H9 (cell line): ENCODE measurements at regions not wholly inside any gene's neighbourhood (a gene's known extent, or its start where the extent isn't known, plus 50 kb on each side); places are given as distances from the start of the nearest gene placed in this dataset.
"Not testable (repeated sequence)": the region's sequence is repeated elsewhere in the genome, so short reads cannot be mapped to it uniquely, and the experiment has no call there.

ENCODE experiments used
- DNase-seq: peaks from one replicate; pipeline ENCODE4 v3.0.0-alpha.2; 2017
- H2AFZ ChIP-seq: one replicate; pipeline ENCODE4 v1.6.1; 2013; ENCODE audit warnings: mild to moderate bottlenecking, low read length, control low read depth, moderate library complexity
- H2AK5ac ChIP-seq: 2 replicates; pipeline ENCODE4 v1.6.1; 2013; ENCODE audit warnings: low read length, control low read depth, mixed read lengths; ENCODE audit not compliant: insufficient read length
- H2BK120ac ChIP-seq: one replicate; pipeline ENCODE4 v1.6.1; 2013; ENCODE audit warnings: low read depth, mild to moderate bottlenecking, low read length, control low read depth, inconsistent platforms; ENCODE audit not compliant: poor library complexity, severe bottlenecking
- H2BK12ac ChIP-seq: 2 replicates; pipeline ENCODE4 v1.6.1; 2013; ENCODE audit warnings: low read length, control low read depth, mixed read lengths, low read depth; ENCODE audit not compliant: insufficient read length
- H2BK15ac ChIP-seq: 2 replicates; pipeline ENCODE4 v1.6.1; 2013; ENCODE audit warnings: low read depth, low read length, control low read depth
- H2BK20ac ChIP-seq: one replicate; pipeline ENCODE4 v1.6.1; 2013; ENCODE audit warnings: low read depth, mild to moderate bottlenecking, low read length, control low read depth, inconsistent platforms; ENCODE audit not compliant: poor library complexity, severe bottlenecking
- H2BK5ac ChIP-seq: 2 replicates; pipeline ENCODE4 v1.6.1; 2013; ENCODE audit warnings: low read length, control low read depth, mixed read lengths; ENCODE audit not compliant: insufficient read length
- H3K14ac ChIP-seq: 2 replicates; pipeline ENCODE4 v1.6.1; 2013; ENCODE audit warnings: low read length, control low read depth; ENCODE audit not compliant: insufficient read depth
- H3K18ac ChIP-seq: 2 replicates; pipeline ENCODE4 v1.6.1; 2013; ENCODE audit warnings: low read depth, mild to moderate bottlenecking, mixed read lengths, low read length, control low read depth; ENCODE audit not compliant: insufficient read length
- H3K23ac ChIP-seq: 2 replicates; pipeline ENCODE4 v1.6.1; 2013; ENCODE audit warnings: low read length, control low read depth, mixed read lengths, low read depth; ENCODE audit not compliant: insufficient read length
- H3K23me2 ChIP-seq: 2 replicates; pipeline ENCODE4 v1.6.1; 2013; ENCODE audit warnings: low read depth, mild to moderate bottlenecking, mixed read lengths, low read length, control low read depth; ENCODE audit not compliant: insufficient read length, poor library complexity, severe bottlenecking
- H3K27ac ChIP-seq: 2 replicates; pipeline ENCODE4 v1.5.1; 2013; ENCODE audit warnings: low read length, control low read depth, mixed read lengths, low read depth; ENCODE audit not compliant: insufficient read length
- H3K27me3 ChIP-seq: 2 replicates; pipeline ENCODE4 v1.6.1; 2013; ENCODE audit warnings: low read length, control low read depth, inconsistent platforms; ENCODE audit not compliant: insufficient read depth
- H3K4ac ChIP-seq: 2 replicates; pipeline ENCODE4 v1.6.1; 2013; ENCODE audit warnings: low read depth, mild to moderate bottlenecking, control low read depth, inconsistent platforms, low read length, moderate library complexity
- H3K4me1 ChIP-seq: 2 replicates; pipeline ENCODE4 v1.6.1; 2013; ENCODE audit warnings: low read length, control low read depth, inconsistent platforms; ENCODE audit not compliant: insufficient read depth
- H3K4me2 ChIP-seq: 2 replicates; pipeline ENCODE4 v1.6.1; 2013; ENCODE audit warnings: low read length, control low read depth, mixed read lengths; ENCODE audit not compliant: insufficient read length, insufficient read depth
- H3K56ac ChIP-seq: 2 replicates; pipeline ENCODE4 v1.6.1; 2013; ENCODE audit warnings: low read depth, mild to moderate bottlenecking, mixed read lengths, low read length, control low read depth; ENCODE audit not compliant: insufficient read length
- H3K79me1 ChIP-seq: 2 replicates; pipeline ENCODE4 v1.6.1; 2013; ENCODE audit warnings: low read depth, mild to moderate bottlenecking, moderate library complexity, low read length, control low read depth, inconsistent platforms; ENCODE audit not compliant: insufficient read depth, poor library complexity, severe bottlenecking
- H3K79me2 ChIP-seq: 2 replicates; pipeline ENCODE4 v1.6.1; 2013; ENCODE audit warnings: low read length, control low read depth, inconsistent platforms; ENCODE audit not compliant: insufficient read depth
- H3K9ac ChIP-seq: 2 replicates; pipeline ENCODE4 v1.6.1; 2013; ENCODE audit warnings: low read length, control low read depth, mixed read lengths; ENCODE audit not compliant: insufficient read length; ENCODE audit errors: extremely low read depth
- H3K9me3 ChIP-seq: one replicate; pipeline ENCODE4 v1.6.1; 2013; ENCODE audit warnings: low read depth, low read length, inconsistent platforms; ENCODE audit not compliant: control insufficient read depth
- H3T11ph ChIP-seq: one replicate; pipeline ENCODE4 v1.6.1; 2013; ENCODE audit warnings: mild to moderate bottlenecking, low read length, control low read depth, inconsistent platforms
- H4K20me1 ChIP-seq: one replicate; pipeline ENCODE4 v1.6.1; 2013; ENCODE audit not compliant: control insufficient read depth, insufficient read length, insufficient read depth
- H4K5ac ChIP-seq: 2 replicates; pipeline ENCODE4 v1.6.1; 2013; ENCODE audit warnings: low read depth, mild to moderate bottlenecking, mixed read lengths, low read length, control low read depth; ENCODE audit not compliant: insufficient read length
- H4K8ac ChIP-seq: replicated peaks from 2 replicates; pipeline ENCODE4 v1.6.1; 2013; ENCODE audit warnings: low read length, control low read depth, mixed read lengths, low read depth; ENCODE audit not compliant: insufficient read length
- H4K91ac ChIP-seq: 2 replicates; pipeline ENCODE4 v1.6.1; 2013; ENCODE audit warnings: low read depth, mild to moderate bottlenecking, moderate library complexity, mixed read lengths, low read length, control low read depth; ENCODE audit not compliant: insufficient read length
- H3K27ac Mint-ChIP-seq, 3 experiments: 2 replicates in 2 of 3; 3 replicates in 1 of 3; pipeline ENCODE4 v1.8.0; 2020 to 2021; ENCODE audit warnings: mixed read lengths in 3 of 3, mild to moderate bottlenecking in 1 of 3, moderate library complexity in 1 of 3
- H3K27me3 Mint-ChIP-seq: 2 replicates; pipeline ENCODE4 v1.8.0; 2021; ENCODE audit warnings: low read depth, mild to moderate bottlenecking, moderate library complexity, mixed read lengths
- H3K36me3 Mint-ChIP-seq, 3 experiments: 2 replicates in 2 of 3; 3 replicates in 1 of 3; pipeline ENCODE4 v1.8.0; 2020 to 2021; ENCODE audit warnings: low read depth in 3 of 3, mixed read lengths in 3 of 3; ENCODE audit not compliant: insufficient read depth in 1 of 3
- H3K4me1 Mint-ChIP-seq, 2 experiments: 2 replicates each; pipeline ENCODE4 v1.8.0; 2020; ENCODE audit warnings: mixed read lengths in 2 of 2
- H3K4me3 Mint-ChIP-seq, 2 experiments: 2 replicates in 1 of 2; 3 replicates in 1 of 2; pipeline ENCODE4 v1.8.0; 2020 to 2021; ENCODE audit warnings: mild to moderate bottlenecking in 2 of 2, mixed read lengths in 2 of 2, moderate library complexity in 1 of 2
- H3K9me3 Mint-ChIP-seq, 2 experiments: 2 replicates in 1 of 2; 3 replicates in 1 of 2; pipeline ENCODE4 v1.8.0; 2020; ENCODE audit warnings: mild to moderate bottlenecking in 2 of 2, mixed read lengths in 2 of 2, moderate library complexity in 1 of 2
- WGBS: extraction: QIAGEN DNeasy Blood & Tissue Kit; methylation state at CpG from one replicate; pipeline ENCODE4 v1.1.7; 2013; ENCODE audit warnings: missing lambda C conversion rate, low lambda C conversion rate, mixed read lengths; ENCODE audit not compliant: insufficient read length; ENCODE audit errors: extremely low coverage; 5-methylcytosine and 5-hydroxymethylcytosine counted together

GRCh38 chr7:65071854-65072431 is 65.5 kb upstream of the ERV3-1 start:
- H3K27ac Mint-ChIP-seq, H4K5ac ChIP-seq, H3K27me3 Mint-ChIP-seq, H4K20me1 ChIP-seq, H2BK15ac ChIP-seq, H2BK20ac ChIP-seq, H3K27ac ChIP-seq, H3K4me1 ChIP-seq, H3K9me3 Mint-ChIP-seq, H3K79me2 ChIP-seq, H2BK12ac ChIP-seq, H3K9me3 ChIP-seq, H3K4me1 Mint-ChIP-seq, H4K8ac ChIP-seq, H3K18ac ChIP-seq, H3K4me2 ChIP-seq, H2AK5ac ChIP-seq, H3K27me3 ChIP-seq, H3K23ac ChIP-seq, H3K4ac ChIP-seq, DNase-seq, H3K56ac ChIP-seq, H2BK120ac ChIP-seq, H3K23me2 ChIP-seq, H3K14ac ChIP-seq, H3K9ac ChIP-seq, H3K79me1 ChIP-seq, H2BK5ac ChIP-seq, H4K91ac ChIP-seq, H2AFZ ChIP-seq, H3T11ph ChIP-seq, H3K4me3 Mint-ChIP-seq: not testable (repeated sequence)
- no CpG with 5 or more reads among the region's 7 CpGs for WGBS
- peaks cover 0 to 19% (median 10%) of the 10 kb centered on the region in 3 experiments; a peak in 6 of 7 replicates for H3K36me3 Mint-ChIP-seq

- not testable (repeated sequence) for H3K4me2 ChIP-seq, H2BK5ac ChIP-seq, H3K27me3 ChIP-seq, H3K14ac ChIP-seq, H3K23me2 ChIP-seq, H3K4ac ChIP-seq, H3K79me1 ChIP-seq, H3K9ac ChIP-seq, H3K27ac ChIP-seq, H2BK12ac ChIP-seq, H3K4me1 ChIP-seq, H2BK120ac ChIP-seq, H2BK15ac ChIP-seq, H2BK20ac ChIP-seq, H3K27me3 Mint-ChIP-seq, H3K27ac Mint-ChIP-seq, H3K79me2 ChIP-seq, H3K56ac ChIP-seq, H3K4me1 Mint-ChIP-seq, H4K20me1 ChIP-seq, H3T11ph ChIP-seq, H4K91ac ChIP-seq, DNase-seq, H3K9me3 ChIP-seq, H3K9me3 Mint-ChIP-seq, H4K5ac ChIP-seq, H3K4me3 Mint-ChIP-seq, H2AK5ac ChIP-seq, H3K18ac ChIP-seq, H2AFZ ChIP-seq, H4K8ac ChIP-seq, H3K23ac ChIP-seq
- H3K36me3 Mint-ChIP-seq = peaks cover 0 to 21% (median 17%) of the 10 kb centered on the region in 3 experiments; a peak in 6 of 7 replicates
- WGBS = no CpG with 5 or more reads among the region's 1 CpG
Observed at GRCh38 chr7:65069476-65069875, 63.0 kb upstream of the ERV3-1 start.
